Lower lobe of right lung (tissue), 2 donors: ENCODE measurements at regions not wholly inside any gene's neighbourhood (a gene's known extent, or its start where the extent isn't known, plus 50 kb on each side); places are given as distances from the start of the nearest gene placed in this dataset.

Source experiments
- ATAC-seq, 2 donors: fragments of 200-7000 bp; cut with Tn5 transposase; one replicate each; pipeline ENCODE4 v1.9.1; 2020 to 2022; ENCODE audit warnings: mild to moderate bottlenecking in 2 of 2, moderate library complexity in 2 of 2
- DNase-seq: peaks from one replicate; pipeline ENCODE4 v3.0.0-alpha.2; 2020
- H3K27ac ChIP-seq: fragments of 200-600 bp; one replicate; pipeline ENCODE4 v1.8.0; 2022
- H3K27me3 ChIP-seq: fragments of 200-600 bp; one replicate; pipeline ENCODE4 v1.8.0; 2022; ENCODE audit warnings: low read depth
- H3K36me3 ChIP-seq: fragments of 200-600 bp; one replicate; pipeline ENCODE4 v1.8.0; 2022; ENCODE audit warnings: mild to moderate bottlenecking
- H3K4me1 ChIP-seq: fragments of 200-600 bp; one replicate; pipeline ENCODE4 v1.8.0; 2022
- H3K4me3 ChIP-seq: fragments of 200-600 bp; one replicate; pipeline ENCODE4 v1.8.0; 2022; ENCODE audit warnings: mild to moderate bottlenecking
- H3K9me3 ChIP-seq: fragments of 200-600 bp; one replicate; pipeline ENCODE4 v1.8.0; 2022
- intact Hi-C: fragments of 100-400 bp; cut with DNase I; formaldehyde crosslinking; loops from one replicate; pipeline ENCODE4 v1.11.0; 2022
- TF ChIP-seq, protein P1 (sequence below): fragments of 200-600 bp; IDR thresholded peaks from one replicate; pipeline ENCODE4 v1.8.0; 2022; ENCODE audit warnings: antibody characterized with exemption, mild to moderate bottlenecking
- donor health status: DM: no; HTN: yes; CAD: no; lungs with severe emphysema.

DNA sequence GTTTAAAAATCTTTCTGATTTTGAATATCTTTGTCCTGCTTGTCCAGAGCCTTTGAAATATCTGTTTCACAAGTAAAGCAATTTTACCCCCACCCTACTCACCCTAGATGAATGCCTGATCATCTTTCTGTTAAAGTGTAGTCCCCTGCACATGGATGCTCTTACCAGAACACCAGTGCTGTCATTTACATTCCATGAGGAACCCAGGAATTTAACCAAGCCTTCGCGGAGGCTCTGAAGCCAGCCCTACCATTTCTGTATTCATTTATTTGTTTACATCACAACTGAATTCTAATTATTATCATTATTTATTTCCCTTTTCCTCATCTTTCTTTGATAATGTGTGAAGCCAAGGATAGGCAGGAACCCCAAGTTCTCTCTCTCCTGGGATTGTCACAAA lies 167.8 kb upstream of the MYO3A start:
- Histone ChIP-seq H3K4me1 (no peaks in the 10 kb centered on the region), H3K27me3 (peaks cover 5% of the 10 kb centered on the region), H3K36me3 (no peaks in the 10 kb centered on the region), H3K4me3 (no peak overlapping the region), H3K9me3 (no peaks in the 10 kb centered on the region), H3K27ac (no peak overlapping the region)
- TF ChIP-seq, protein P1, sequence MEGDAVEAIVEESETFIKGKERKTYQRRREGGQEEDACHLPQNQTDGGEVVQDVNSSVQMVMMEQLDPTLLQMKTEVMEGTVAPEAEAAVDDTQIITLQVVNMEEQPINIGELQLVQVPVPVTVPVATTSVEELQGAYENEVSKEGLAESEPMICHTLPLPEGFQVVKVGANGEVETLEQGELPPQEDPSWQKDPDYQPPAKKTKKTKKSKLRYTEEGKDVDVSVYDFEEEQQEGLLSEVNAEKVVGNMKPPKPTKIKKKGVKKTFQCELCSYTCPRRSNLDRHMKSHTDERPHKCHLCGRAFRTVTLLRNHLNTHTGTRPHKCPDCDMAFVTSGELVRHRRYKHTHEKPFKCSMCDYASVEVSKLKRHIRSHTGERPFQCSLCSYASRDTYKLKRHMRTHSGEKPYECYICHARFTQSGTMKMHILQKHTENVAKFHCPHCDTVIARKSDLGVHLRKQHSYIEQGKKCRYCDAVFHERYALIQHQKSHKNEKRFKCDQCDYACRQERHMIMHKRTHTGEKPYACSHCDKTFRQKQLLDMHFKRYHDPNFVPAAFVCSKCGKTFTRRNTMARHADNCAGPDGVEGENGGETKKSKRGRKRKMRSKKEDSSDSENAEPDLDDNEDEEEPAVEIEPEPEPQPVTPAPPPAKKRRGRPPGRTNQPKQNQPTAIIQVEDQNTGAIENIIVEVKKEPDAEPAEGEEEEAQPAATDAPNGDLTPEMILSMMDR, result no peak
- DNase-seq, result no peak
- no peak for ATAC-seq
- intact Hi-C loops, result no loop called here

DNA sequence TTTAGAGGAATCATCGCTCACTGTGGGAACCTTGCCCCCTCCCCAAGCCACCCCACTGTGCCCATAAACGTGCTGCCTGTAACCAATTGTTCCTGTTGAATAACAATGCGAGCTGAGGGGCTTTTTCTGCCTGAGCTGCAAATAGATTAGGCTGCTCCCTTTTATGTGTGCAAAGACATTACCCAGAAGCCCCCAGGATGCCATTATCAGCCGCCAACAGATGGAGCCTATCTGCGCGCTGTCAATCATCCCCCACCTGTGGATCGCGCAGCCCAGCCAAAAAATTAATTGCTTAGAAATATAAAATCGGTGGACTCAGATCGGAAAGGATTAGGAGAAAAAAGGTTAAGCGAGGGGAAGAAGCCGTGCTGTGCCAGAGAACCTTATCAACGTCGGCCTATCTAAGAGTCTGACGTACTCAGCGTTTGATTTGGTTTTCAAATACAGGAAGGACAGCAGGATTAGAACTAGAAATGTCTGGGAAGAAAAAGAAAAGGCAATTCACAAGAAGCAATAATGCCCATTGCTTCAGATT lies 167.3 kb upstream of the MYO3A start:
- Histone ChIP-seq H3K36me3 (no peaks in the 10 kb centered on the region), H3K4me1 (no peaks in the 10 kb centered on the region), H3K27me3 (peaks cover 5% of the 10 kb centered on the region), H3K9me3 (no peaks in the 10 kb centered on the region), H3K27ac (no peak overlapping the region), H3K4me3 (no peak overlapping the region)
- no peak for ATAC-seq
- no peak for DNase-seq
- TF ChIP-seq, protein P1, result no peak
- intact Hi-C loops, result no loop called here

DNA sequence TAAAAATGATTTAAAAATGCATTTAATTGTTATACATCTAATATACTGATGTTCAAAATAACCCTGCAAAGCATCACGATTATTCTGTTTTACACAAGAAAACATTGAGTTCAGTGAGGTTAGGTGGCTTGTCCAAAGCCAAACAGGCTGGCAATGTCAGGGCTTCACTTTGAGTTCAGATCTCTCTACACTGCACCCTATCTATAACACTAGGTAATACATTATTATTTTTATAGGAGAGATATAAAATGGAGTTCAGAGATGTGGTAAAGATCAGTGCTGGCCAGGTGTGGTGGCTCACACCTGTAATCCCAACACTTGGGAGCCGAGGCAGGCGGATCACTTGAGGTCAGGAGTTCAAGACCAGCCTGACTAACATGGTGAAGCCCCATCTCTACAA lies 165.9 kb upstream of the MYO3A start:
- Histone ChIP-seq H3K36me3 (no peaks in the 10 kb centered on the region), H3K27me3 (peaks cover 5% of the 10 kb centered on the region), H3K4me3 (no peak overlapping the region), H3K27ac (no peak overlapping the region), H3K9me3 (no peaks in the 10 kb centered on the region), H3K4me1 (no peaks in the 10 kb centered on the region)
- intact Hi-C loops, result no loop called here
- no peak for ATAC-seq
- DNase-seq, result no peak
- TF ChIP-seq, protein P1, result no peak

DNA sequence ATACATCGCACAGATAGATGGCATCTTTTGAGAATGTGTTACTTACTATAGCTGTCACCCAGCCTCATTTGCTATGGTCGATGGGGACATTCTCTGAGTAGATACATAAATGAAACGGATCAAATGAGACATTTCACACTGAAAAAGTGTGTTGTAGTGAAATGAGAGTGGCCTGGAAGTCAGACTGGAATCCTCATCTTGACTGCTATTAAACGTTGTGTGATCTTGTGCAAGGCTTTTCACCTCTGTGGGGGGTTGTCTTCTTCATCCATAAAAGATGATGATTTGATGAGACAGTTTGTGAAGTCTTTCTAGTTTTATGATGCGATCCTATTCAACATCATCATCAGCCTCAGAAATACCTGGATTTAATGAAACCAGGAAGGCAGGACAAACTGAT lies 155.4 kb upstream of the MYO3A start:
- TF ChIP-seq, protein P1, result no peak
- H3K36me3 ChIP-seq, result no peaks in the 10 kb centered on the region
- no peak for DNase-seq
- H3K27me3 ChIP-seq, result no peaks in the 10 kb centered on the region
- H3K9me3 ChIP-seq, result no peaks in the 10 kb centered on the region
- no peak overlapping the region for H3K27ac ChIP-seq
- no peak overlapping the region for H3K4me3 ChIP-seq
- no peak for ATAC-seq
- intact Hi-C loops, result no loop called here
- H3K4me1 ChIP-seq, result no peaks in the 10 kb centered on the region

DNA sequence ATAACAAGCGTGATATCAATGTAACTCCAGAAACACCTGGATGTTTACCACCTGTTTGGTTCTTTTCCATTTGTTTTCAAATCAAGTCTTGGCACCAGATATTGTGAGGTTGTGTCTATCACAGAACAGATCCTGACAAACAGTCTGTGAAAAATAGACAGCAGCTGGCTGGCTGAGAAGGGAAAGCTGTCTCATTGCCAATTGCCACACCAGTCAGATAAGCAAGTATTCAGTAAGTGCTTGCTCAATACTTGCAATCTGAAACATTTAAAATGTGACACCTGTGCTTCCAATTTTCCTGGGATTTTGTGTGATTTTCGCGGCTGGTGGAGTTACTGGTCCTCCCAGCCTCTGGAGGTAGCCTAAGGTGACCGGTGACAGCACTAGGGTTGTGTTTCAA lies 147.9 kb upstream of the MYO3A start:
- no peaks in the 10 kb centered on the region for H3K27me3 ChIP-seq
- DNase-seq (no peak), ATAC-seq (no peak)
- TF ChIP-seq, protein P1, result no peak
- H3K36me3 ChIP-seq, result no peaks in the 10 kb centered on the region
- H3K9me3 ChIP-seq, result no peaks in the 10 kb centered on the region
- H3K4me1 ChIP-seq, result no peaks in the 10 kb centered on the region
- intact Hi-C loops, result no loop called here
- no peak overlapping the region for H3K4me3 ChIP-seq
- no peak overlapping the region for H3K27ac ChIP-seq

DNA sequence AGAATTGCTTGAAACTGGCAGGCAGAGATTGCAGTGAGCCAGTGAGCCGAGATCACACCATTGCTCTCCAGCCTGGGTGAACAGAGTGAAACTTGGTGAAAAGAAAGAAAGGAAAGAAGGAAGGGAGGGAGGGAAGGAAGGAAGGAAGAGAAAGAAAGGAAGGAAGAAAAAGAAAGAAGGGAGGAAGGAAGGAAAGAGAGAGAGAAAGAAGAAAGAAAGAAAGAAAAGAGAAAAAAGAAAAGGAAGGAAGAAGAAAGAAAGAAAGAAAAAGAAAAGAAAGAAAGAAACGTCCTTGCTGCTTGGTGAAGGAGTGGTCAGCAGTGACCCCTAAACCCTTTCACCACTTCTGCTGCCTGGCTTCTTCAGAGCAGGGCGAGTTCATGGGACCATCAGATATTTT lies 147.1 kb upstream of the MYO3A start:
- no peaks in the 10 kb centered on the region for H3K9me3 ChIP-seq
- TF ChIP-seq, protein P1, result no peak
- intact Hi-C loops, result no loop called here
- ATAC-seq, result no peak
- H3K27ac ChIP-seq, result no peak overlapping the region
- no peaks in the 10 kb centered on the region for H3K27me3 ChIP-seq
- no peak for DNase-seq
- H3K4me1 ChIP-seq, result no peaks in the 10 kb centered on the region
- no peak overlapping the region for H3K4me3 ChIP-seq
- no peaks in the 10 kb centered on the region for H3K36me3 ChIP-seq
